BLaER1 treated with 17β-estradiol and CSF1 and Interleukin-3, amounts not matched to agents 10 nM and 100 nM (cell line): ENCODE measurements at regions not wholly inside any gene's neighbourhood (a gene's known extent, or its start where the extent isn't known, plus 50 kb on each side); places are given as distances from the start of the nearest gene placed in this dataset.

Experiments used
- H3K27ac ChIP-seq, 11 experiments: shearing (Covaris generic); formaldehyde crosslinking; 2 replicates each; pipeline ENCODE4 v1.8.1; 2022
- H3K27me3 ChIP-seq, 11 experiments: shearing (Covaris generic); formaldehyde crosslinking; 2 replicates each; pipeline ENCODE4 v1.8.1; 2022
- H3K36me3 ChIP-seq, 11 experiments: shearing (Covaris generic); formaldehyde crosslinking; 2 replicates each; pipeline ENCODE4 v1.8.1; 2022
- H3K4me1 ChIP-seq, 10 experiments: shearing (Covaris generic); formaldehyde crosslinking; 2 replicates each; pipeline ENCODE4 v1.8.1; 2022
- H3K4me2 ChIP-seq, 11 experiments: shearing (Covaris generic); formaldehyde crosslinking; 2 replicates each; pipeline ENCODE4 v1.8.1; 2022
- H3K4me3 ChIP-seq, 10 experiments: shearing (Covaris generic); formaldehyde crosslinking; 2 replicates each; pipeline ENCODE4 v1.8.1; 2022
- H3K9ac ChIP-seq, 11 experiments: shearing (Covaris generic); formaldehyde crosslinking; 2 replicates each; pipeline ENCODE4 v1.8.1; 2022
- H3K9me3 ChIP-seq, 11 experiments: shearing (Covaris generic); formaldehyde crosslinking; replicated peaks in 1 of 11; 2 replicates each; pipeline ENCODE4 v1.8.1; 2022
- H4K20me1 ChIP-seq, 11 experiments: shearing (Covaris generic); formaldehyde crosslinking; 2 replicates each; pipeline ENCODE4 v1.8.1; 2022
- Cebpa-rat ChIP-seq, 11 experiments: shearing (Covaris generic); IDR thresholded peaks; 2 replicates each; pipeline ENCODE4 v1.8.1; 2022

DNA sequence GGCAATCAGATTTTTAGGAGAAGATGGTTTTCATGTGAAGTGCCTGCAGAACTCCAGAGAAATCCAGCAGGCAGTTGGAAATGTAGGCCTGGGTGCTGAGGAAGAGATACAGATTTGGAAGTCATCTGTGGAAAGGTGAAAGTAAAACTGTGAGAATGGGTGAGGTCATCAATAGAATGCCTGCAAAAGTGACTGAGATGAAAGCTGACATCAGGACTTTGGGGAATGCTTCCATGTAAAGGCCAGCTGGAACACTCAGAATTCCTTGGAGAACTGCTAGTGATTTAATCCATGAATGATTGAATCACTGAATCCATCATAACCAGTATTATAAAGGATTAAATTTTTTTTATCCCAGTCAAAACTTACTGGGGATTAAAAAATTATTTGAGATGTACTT lies 124.5 kb upstream of the GIMD1 start:
- H3K4me2 ChIP-seq: no peak overlapping the region
- H4K20me1 ChIP-seq: no peaks in the 10 kb centered on the region
- no peaks in the 10 kb centered on the region for H3K36me3 ChIP-seq
- TF ChIP-seq Cebpa-rat (IDR thresholded peaks at IDR 0.05): no peak
- peaks cover 0 to 11% (median 5%) of the 10 kb centered on the region in 10 experiments; a peak in 9 of 20 replicates for H3K4me1 ChIP-seq
- no peaks in the 10 kb centered on the region for H3K27me3 ChIP-seq
- no peak overlapping the region for H3K9ac ChIP-seq
- H3K4me3 ChIP-seq: no peak overlapping the region
- H3K9me3 ChIP-seq: peaks cover 6 to 20% (median 11%) of the 10 kb centered on the region in 11 experiments; a peak in 19 of 22 replicates
- no peak overlapping the region for H3K27ac ChIP-seq

DNA sequence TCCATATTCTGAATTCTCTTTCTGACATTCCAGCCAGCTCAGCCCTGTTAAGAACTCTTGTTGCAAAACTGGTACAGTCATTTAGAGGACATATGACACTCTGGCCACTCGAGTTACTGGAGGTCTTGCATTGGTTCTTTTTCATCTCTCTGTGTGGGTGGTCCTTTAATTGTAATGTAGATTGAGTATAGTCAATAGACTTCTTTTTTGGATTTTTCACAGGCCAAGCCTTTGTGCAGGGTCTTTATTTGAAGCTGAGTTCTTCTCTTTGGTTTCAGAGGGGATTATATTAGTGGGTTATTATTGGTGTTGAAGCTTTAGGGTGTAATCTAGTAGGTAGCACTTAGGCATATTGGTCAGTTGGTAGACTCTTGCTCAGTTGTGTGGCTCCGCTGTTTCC lies 118.0 kb upstream of the GIMD1 start:
- Histone ChIP-seq H3K4me1 (no peaks in the 10 kb centered on the region), H3K4me3 (no peak overlapping the region)
- TF ChIP-seq Cebpa-rat (IDR thresholded peaks at IDR 0.05): no peak

DNA sequence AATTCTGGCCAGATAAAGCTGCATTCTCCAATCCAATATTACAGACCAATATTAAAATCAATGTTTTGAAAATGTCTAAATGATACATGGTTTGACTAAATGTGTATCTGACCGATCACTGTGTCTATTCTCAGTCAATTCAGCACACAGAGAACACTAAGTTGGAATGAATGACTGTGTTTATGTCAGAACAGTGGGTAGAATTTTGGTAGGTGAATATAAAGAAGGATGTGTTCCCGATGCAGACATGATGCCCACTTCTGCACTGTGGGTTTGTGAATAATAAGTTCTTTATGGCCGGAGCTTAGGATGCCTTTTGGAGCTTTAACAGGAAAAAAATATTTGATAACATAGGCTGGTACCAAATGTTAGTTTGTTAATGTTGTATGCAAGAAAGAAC lies 113.2 kb upstream of the GIMD1 start:
- H3K4me1 ChIP-seq: no peaks in the 10 kb centered on the region
- no peaks in the 10 kb centered on the region for H3K36me3 ChIP-seq
- H3K9ac ChIP-seq: no peak overlapping the region
- no peaks in the 10 kb centered on the region for H4K20me1 ChIP-seq
- H3K27me3 ChIP-seq: no peaks in the 10 kb centered on the region
- H3K4me3 ChIP-seq: no peak overlapping the region
- H3K9me3 ChIP-seq: peaks cover 0 to 5% (median 0%) of the 10 kb centered on the region in 11 experiments; a peak in 1 of 22 replicates
- H3K27ac ChIP-seq: no peak overlapping the region
- no peak overlapping the region for H3K4me2 ChIP-seq
- TF ChIP-seq Cebpa-rat (IDR thresholded peaks at IDR 0.05): no peak

More for the DNA sequence above, 118.0 kb upstream of the GIMD1 start:
- Histone ChIP-seq H4K20me1 (no peaks in the 10 kb centered on the region), H3K27ac (no peak overlapping the region), H3K9ac (no peak overlapping the region), H3K36me3 (no peaks in the 10 kb centered on the region), H3K27me3 (no peaks in the 10 kb centered on the region), H3K4me2 (no peak overlapping the region), H3K9me3 (peaks cover 0 to 5% (median 0%) of the 10 kb centered on the region in 11 experiments; a peak in 2 of 22 replicates)

DNA sequence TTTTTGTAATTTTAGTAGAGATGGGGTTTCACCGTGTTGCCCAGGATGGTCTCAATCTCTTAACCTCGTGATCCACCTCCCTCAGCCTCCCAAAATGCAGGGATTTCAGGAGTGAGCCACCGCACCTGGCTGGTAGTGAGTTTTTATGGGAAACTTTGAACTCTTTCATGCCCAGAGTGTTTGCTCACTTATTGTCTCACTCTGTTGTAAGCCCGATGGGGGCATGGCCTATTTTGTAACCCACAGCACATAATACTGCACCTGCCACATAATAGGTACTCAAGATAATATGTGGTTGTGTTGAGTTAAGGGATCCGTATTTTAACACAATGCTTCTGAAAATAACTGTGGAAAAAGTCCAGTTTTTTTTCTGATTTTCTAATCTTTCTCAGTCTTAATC lies 109.6 kb upstream of the GIMD1 start:
- no peak overlapping the region for H3K9ac ChIP-seq
- no peak for TF ChIP-seq Cebpa-rat (IDR thresholded peaks at IDR 0.05)
- H3K4me3 ChIP-seq: no peak overlapping the region
- H3K4me1 ChIP-seq: no peaks in the 10 kb centered on the region
- no peak overlapping the region for H3K27ac ChIP-seq
- no peaks in the 10 kb centered on the region for H3K36me3 ChIP-seq
- H3K4me2 ChIP-seq: no peak overlapping the region
- H4K20me1 ChIP-seq: no peaks in the 10 kb centered on the region
- H3K27me3 ChIP-seq: no peaks in the 10 kb centered on the region
- peaks cover 0 to 5% (median 0%) of the 10 kb centered on the region in 11 experiments; a peak in 1 of 22 replicates for H3K9me3 ChIP-seq

DNA sequence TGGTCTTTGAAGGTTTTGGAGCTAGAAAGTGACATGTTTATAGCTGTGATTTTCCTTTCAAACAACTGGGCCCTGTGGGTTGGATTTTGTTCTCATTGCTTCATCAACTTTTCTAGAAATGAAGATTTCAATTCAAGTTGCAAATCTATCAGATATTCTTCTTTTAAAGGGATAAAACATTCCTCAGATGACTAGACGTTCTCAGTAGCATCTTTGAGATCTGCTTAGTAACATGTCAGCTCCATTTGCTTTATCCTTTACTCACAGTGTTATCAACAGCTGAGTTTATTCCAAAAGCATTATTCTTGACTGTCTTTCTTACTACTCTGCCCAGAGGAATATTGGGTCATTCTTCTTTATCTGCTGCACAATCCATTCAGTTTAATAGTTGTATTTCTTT lies 108.2 kb upstream of the GIMD1 start:
- H4K20me1 ChIP-seq: no peaks in the 10 kb centered on the region
- H3K36me3 ChIP-seq: no peaks in the 10 kb centered on the region
- no peak for TF ChIP-seq Cebpa-rat (IDR thresholded peaks at IDR 0.05)

DNA sequence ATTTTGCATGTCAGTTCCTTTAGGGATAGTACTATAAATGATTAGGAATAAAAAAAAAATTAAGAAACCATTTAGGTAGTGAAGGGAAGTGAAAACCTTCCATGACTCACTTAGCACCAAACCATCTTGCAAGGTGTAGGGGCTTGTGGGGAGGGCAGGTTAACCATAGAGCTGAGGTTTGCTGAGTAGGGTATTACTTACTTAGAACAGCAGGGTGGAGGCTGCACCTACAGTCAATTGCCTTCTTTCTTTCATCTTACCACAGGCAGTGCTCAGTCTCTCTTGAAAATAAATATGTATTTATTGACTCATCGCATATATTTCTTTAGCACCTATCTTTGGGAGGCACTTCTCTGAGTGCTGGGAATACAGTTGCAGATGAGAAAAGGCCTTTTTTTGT lies 104.9 kb upstream of the GIMD1 start:
- H3K4me2 ChIP-seq: no peak overlapping the region
- no peak overlapping the region for H3K9ac ChIP-seq

More for the DNA sequence above, 108.2 kb upstream of the GIMD1 start:
- Histone ChIP-seq H3K9me3 (no peaks in the 10 kb centered on the region), H3K4me1 (no peaks in the 10 kb centered on the region), H3K4me3 (no peak overlapping the region), H3K27ac (no peak overlapping the region), H3K4me2 (no peak overlapping the region), H3K9ac (no peak overlapping the region), H3K27me3 (no peaks in the 10 kb centered on the region)

DNA sequence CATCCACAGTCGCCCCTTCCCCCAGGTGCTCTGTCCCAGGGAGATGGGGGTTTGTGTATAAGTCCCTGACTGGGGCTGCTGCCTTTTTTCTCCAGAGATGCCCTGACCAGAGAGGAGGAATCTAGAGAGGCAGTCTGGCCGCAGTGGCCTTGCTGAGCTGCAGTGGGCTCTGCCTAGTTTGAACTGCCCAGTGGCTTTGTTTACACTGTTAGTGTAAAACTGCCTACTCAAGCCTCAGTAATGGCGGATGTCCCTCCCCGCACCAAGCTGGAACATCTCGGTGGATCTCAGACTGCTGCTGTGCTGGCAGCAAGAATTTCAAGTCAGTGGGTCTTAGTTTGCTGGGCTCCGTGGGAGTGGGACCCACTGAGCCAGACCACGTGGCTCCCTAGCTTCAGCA lies 102.6 kb upstream of the GIMD1 start:
- H3K36me3 ChIP-seq: no peaks in the 10 kb centered on the region
- no peak overlapping the region for H3K4me2 ChIP-seq
- no peak overlapping the region for H3K27ac ChIP-seq
- no peak overlapping the region for H3K9ac ChIP-seq
- H3K27me3 ChIP-seq: no peaks in the 10 kb centered on the region
- TF ChIP-seq Cebpa-rat (IDR thresholded peaks at IDR 0.05): no peak
- H4K20me1 ChIP-seq: no peaks in the 10 kb centered on the region
- H3K9me3 ChIP-seq: no peaks in the 10 kb centered on the region
- no peaks in the 10 kb centered on the region for H3K4me1 ChIP-seq
- H3K4me3 ChIP-seq: no peak overlapping the region

More for the DNA sequence above, 104.9 kb upstream of the GIMD1 start:
- Histone ChIP-seq H3K4me1 (no peaks in the 10 kb centered on the region), H4K20me1 (no peaks in the 10 kb centered on the region), H3K9me3 (no peaks in the 10 kb centered on the region), H3K27me3 (no peaks in the 10 kb centered on the region), H3K27ac (no peak overlapping the region), H3K4me3 (no peak overlapping the region), H3K36me3 (no peaks in the 10 kb centered on the region)
- TF ChIP-seq Cebpa-rat (IDR thresholded peaks at IDR 0.05): no peak

DNA sequence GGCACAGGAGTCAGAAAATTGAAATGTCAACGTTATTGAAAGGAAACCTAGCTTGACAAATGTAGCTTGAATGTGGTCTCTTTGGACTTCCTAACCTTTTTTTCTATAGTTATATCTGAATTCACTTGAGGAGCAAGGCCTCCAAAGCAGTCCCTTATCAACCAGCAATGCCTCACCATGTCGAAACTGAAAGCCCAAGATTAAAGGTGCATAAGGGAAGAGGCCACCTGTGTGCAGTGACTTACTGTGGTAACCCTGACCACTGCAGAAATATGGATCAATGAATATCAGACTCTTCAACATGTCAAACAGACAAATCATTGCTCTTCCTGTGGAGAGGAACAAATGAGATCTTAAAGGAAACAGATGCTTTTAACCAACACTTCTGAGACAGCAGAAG lies 95.0 kb upstream of the GIMD1 start:
- Histone ChIP-seq H4K20me1 (no peaks in the 10 kb centered on the region), H3K27ac (no peak overlapping the region), H3K9ac (no peak overlapping the region), H3K4me3 (no peak overlapping the region), H3K4me1 (no peaks in the 10 kb centered on the region), H3K4me2 (no peak overlapping the region), H3K27me3 (no peaks in the 10 kb centered on the region), H3K36me3 (no peaks in the 10 kb centered on the region), H3K9me3 (no peaks in the 10 kb centered on the region)
- TF ChIP-seq Cebpa-rat (IDR thresholded peaks at IDR 0.05): no peak

DNA sequence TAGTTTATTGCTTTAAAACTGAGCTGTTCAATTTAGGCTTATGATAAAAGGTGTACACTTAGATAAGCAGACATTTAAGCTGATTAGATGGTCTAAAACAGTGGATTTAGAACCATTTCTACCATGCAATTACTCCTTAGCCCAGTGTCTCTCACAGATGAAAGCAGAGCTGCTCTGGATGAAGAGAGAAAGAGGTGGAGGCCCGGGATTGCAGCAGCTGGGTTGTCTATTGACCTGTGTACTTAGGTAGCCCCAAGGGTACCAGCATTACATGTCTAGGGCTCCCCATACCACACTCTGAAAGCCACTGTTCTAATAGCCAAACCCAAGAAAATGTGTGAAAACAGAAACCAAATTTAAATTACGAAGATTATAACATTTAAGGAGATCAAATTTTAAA lies 86.0 kb upstream of the GIMD1 start:
- H3K9me3 ChIP-seq: no peaks in the 10 kb centered on the region
- TF ChIP-seq Cebpa-rat (IDR thresholded peaks at IDR 0.05): no peak
- no peak overlapping the region for H3K4me3 ChIP-seq
- no peak overlapping the region for H3K27ac ChIP-seq
- H3K9ac ChIP-seq: no peak overlapping the region
- H3K27me3 ChIP-seq: no peaks in the 10 kb centered on the region
- H3K4me2 ChIP-seq: no peak overlapping the region
- H4K20me1 ChIP-seq: no peaks in the 10 kb centered on the region
- H3K4me1 ChIP-seq: no peaks in the 10 kb centered on the region
- H3K36me3 ChIP-seq: no peaks in the 10 kb centered on the region

DNA sequence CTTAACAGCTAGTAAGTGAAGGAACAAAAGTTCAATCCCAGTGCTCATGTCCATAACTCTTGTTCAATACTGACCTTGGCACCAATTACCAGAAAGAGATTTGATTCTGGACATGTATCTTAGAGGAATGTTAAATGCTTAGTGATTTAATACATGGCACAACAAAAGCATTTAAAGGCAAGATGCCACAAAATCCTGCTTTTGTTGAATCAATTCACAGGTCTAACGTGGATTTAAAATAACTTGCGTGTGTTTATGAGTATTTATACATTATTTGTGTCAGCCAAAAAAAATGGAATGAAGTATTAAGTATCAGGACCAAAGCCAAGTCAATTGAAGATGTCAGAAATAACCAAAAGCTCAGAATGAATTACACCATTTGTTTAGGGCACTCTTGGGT lies 85.4 kb upstream of the GIMD1 start:
- Histone ChIP-seq H3K9ac (no peak overlapping the region), H3K4me2 (no peak overlapping the region), H3K4me1 (no peaks in the 10 kb centered on the region), H3K4me3 (no peak overlapping the region), H3K9me3 (no peaks in the 10 kb centered on the region), H3K27ac (no peak overlapping the region), H3K36me3 (no peaks in the 10 kb centered on the region), H3K27me3 (no peaks in the 10 kb centered on the region), H4K20me1 (no peaks in the 10 kb centered on the region)
- no peak for TF ChIP-seq Cebpa-rat (IDR thresholded peaks at IDR 0.05)
